Common myeloid progenitor, CD34-positive (primary cell): ENCODE measurements at regions not wholly inside any gene's neighbourhood (a gene's known extent, or its start where the extent isn't known, plus 50 kb on each side); places are given as distances from the start of the nearest gene placed in this dataset.
A peak's percentile ranks its signal among the peaks of the same experiment; 100 is the strongest.

ENCODE experiments used
- CTCF ChIA-PET: fragments of 350-600 bp; sonication (Branson Sonifier 250); formaldehyde crosslinking; loops from one replicate; lab custom pipeline; 2021; ENCODE audit warnings: antibody characterized with exemption; lab: Charles Lee
- POLR2A ChIA-PET: fragments of 350-600 bp; sonication (Branson Sonifier 250); formaldehyde crosslinking; loops from one replicate; lab custom pipeline; 2021; ENCODE audit warnings: antibody characterized with exemption; lab: Charles Lee
- DNase-seq, 3 donors: peaks; one replicate each; pipeline versions ENCODE4 v3.0.0 to v3.0.0-alpha.2; 2013
- H3K27ac ChIP-seq, 2 experiments: 1 replicate in 1 of 2; 2 replicates in 1 of 2; pipeline ENCODE4 v1.7.0; 2013; ENCODE audit warnings: inconsistent platforms in 2 of 2, low read length in 2 of 2, mild to moderate bottlenecking in 2 of 2, low read depth in 1 of 2, moderate library complexity in 1 of 2; ENCODE audit not compliant: severe bottlenecking in 2 of 2, insufficient read depth in 1 of 2, poor library complexity in 1 of 2
- H3K27me3 ChIP-seq, 5 experiments: replicated peaks in 2 of 5; 1 replicate in 3 of 5; 2 replicates in 2 of 5; pipeline versions ENCODE4 v1.6.1 to v1.7.0; 2013; ENCODE audit warnings: low read length in 4 of 5, mild to moderate bottlenecking in 2 of 5, moderate library complexity in 2 of 5, inconsistent platforms in 1 of 5; ENCODE audit not compliant: insufficient read depth in 5 of 5, control insufficient read depth in 4 of 5
- H3K36me3 ChIP-seq, 4 experiments: 1 replicate in 2 of 4; 2 replicates in 2 of 4; pipeline versions ENCODE4 v1.6.1 to v1.7.0; 2013; ENCODE audit warnings: low read length in 3 of 4, control low read depth in 1 of 4, mild to moderate bottlenecking in 1 of 4; ENCODE audit not compliant: control insufficient read depth in 4 of 4, insufficient read depth in 4 of 4
- H3K4me1 ChIP-seq, 4 experiments: 1 replicate in 3 of 4; 2 replicates in 1 of 4; pipeline versions ENCODE4 v1.6.1 to v1.7.1; 2013; ENCODE audit warnings: low read length in 3 of 4, mild to moderate bottlenecking in 3 of 4, control low read depth in 1 of 4, inconsistent platforms in 1 of 4, moderate library complexity in 1 of 4; ENCODE audit not compliant: control insufficient read depth in 4 of 4, insufficient read depth in 4 of 4; ENCODE audit errors: control extremely low read depth in 1 of 4
- H3K4me3 ChIP-seq, 7 experiments: 1 replicate in 4 of 7; 2 replicates in 3 of 7; pipeline versions ENCODE4 v1.5.1 to v1.7.0; 2013; ENCODE audit warnings: mild to moderate bottlenecking in 7 of 7, low read length in 6 of 7, moderate library complexity in 6 of 7, inconsistent platforms in 2 of 7, low read depth in 2 of 7, control low read depth in 1 of 7; ENCODE audit not compliant: insufficient read depth in 4 of 7, control insufficient read depth in 1 of 7; ENCODE audit errors: extremely low read depth in 1 of 7
- H3K9me3 ChIP-seq, 5 experiments: 1 replicate in 4 of 5; 2 replicates in 1 of 5; pipeline versions ENCODE4 v1.6.1 to v1.7.1; 2013; ENCODE audit warnings: low read length in 4 of 5, mild to moderate bottlenecking in 2 of 5, inconsistent platforms in 1 of 5, low read depth in 1 of 5, moderate library complexity in 1 of 5; ENCODE audit not compliant: control insufficient read depth in 4 of 5, insufficient read depth in 2 of 5; ENCODE audit errors: control extremely low read depth in 1 of 5
- WGBS: methylation state at CpG from one replicate; pipeline ENCODE4 v1.1.5; 2013; ENCODE audit not compliant: insufficient coverage; 5-methylcytosine and 5-hydroxymethylcytosine counted together

GRCh38 chr2:16718576-16719484 is 53.2 kb upstream of the CYRIA start:
- Histone ChIP-seq H3K9me3 (no peaks in the 10 kb centered on the region), H3K27me3 (no peaks in the 10 kb centered on the region), H3K36me3 (no peaks in the 10 kb centered on the region), H3K4me1 (no peaks in the 10 kb centered on the region), H3K27ac (no peak overlapping the region), H3K4me3 (no peak overlapping the region)
- ChIA-PET POLR2A (no interaction called here), CTCF (interaction anchor here (1.4 to 2.7 kb wide), 2 partner anchors 14 to 38 kb away, joined by 4 to 10 read pairs; no protein-coding TSS in a partner anchor)
- no peak for DNase-seq
- WGBS = 97% methylated on average over 4 of the region's 10 CpGs

- ChIA-PET POLR2A (no interaction called here), CTCF (interaction anchor here (1.0 to 2.7 kb wide), 3 partner anchors 19 to 109 kb away, joined by 3 to 10 read pairs (median 3); no protein-coding TSS in a partner anchor)
- Histone ChIP-seq H3K27ac (no peak overlapping the region), H3K27me3 (no peaks in the 10 kb centered on the region), H3K36me3 (no peaks in the 10 kb centered on the region), H3K4me1 (no peaks in the 10 kb centered on the region), H3K4me3 (no peak overlapping the region), H3K9me3 (no peaks in the 10 kb centered on the region)
- 92% methylated on average over 3 of the region's 3 CpGs for WGBS
- peak in 1 of 3 donors; percentile 26 for DNase-seq
Observed at GRCh38 chr2:16717477-16717876, 51.8 kb upstream of the CYRIA start.

- WGBS = 100% methylated on average over 2 of the region's 4 CpGs
- no peak for DNase-seq
- Histone ChIP-seq H3K27ac (no peak overlapping the region), H3K4me3 (no peak overlapping the region), H3K4me1 (no peaks in the 10 kb centered on the region), H3K9me3 (no peaks in the 10 kb centered on the region), H3K27me3 (no peaks in the 10 kb centered on the region), H3K36me3 (no peaks in the 10 kb centered on the region)
- POLR2A ChIA-PET = no interaction called here
- CTCF ChIA-PET = interaction anchor here (1.7 to 2.7 kb wide), 2 partner anchors 40 to 108 kb away, joined by 3 to 10 read pairs; no protein-coding TSS in a partner anchor
Observed at GRCh38 chr2:16716944-16717343, 51.3 kb upstream of the CYRIA start.

- no peaks in the 10 kb centered on the region for H3K36me3 ChIP-seq
- no peak overlapping the region for H3K4me3 ChIP-seq
- POLR2A ChIA-PET = no interaction called here
- CTCF ChIA-PET = no interaction called here
- H3K4me1 ChIP-seq = no peaks in the 10 kb centered on the region
- no peaks in the 10 kb centered on the region for H3K27me3 ChIP-seq
- 97% methylated on average over 5 of the region's 5 CpGs for WGBS
- no peak for DNase-seq
- no peaks in the 10 kb centered on the region for H3K9me3 ChIP-seq
- H3K27ac ChIP-seq = no peak overlapping the region
Observed at GRCh38 chr2:16716024-16716423, 50.4 kb upstream of the CYRIA start.
